GM12892 (cell line): ENCODE measurements at regions not wholly inside any gene's neighbourhood (a gene's known extent, or its start where the extent isn't known, plus 50 kb on each side); places are given as distances from the start of the nearest gene placed in this dataset.

ENCODE experiments used
- POLR2A ChIP-seq: IDR thresholded peaks from 2 replicates; pipeline ENCODE4 v1.6.1; 2011; ENCODE audit warnings: low read depth, low read length, control low read depth
- POLR2AphosphoS5 ChIP-seq: IDR thresholded peaks from 2 replicates; pipeline ENCODE4 v1.6.1; 2011; ENCODE audit warnings: low read depth, low read length, control low read depth
- TAF1 ChIP-seq: IDR thresholded peaks from 2 replicates; pipeline ENCODE4 v1.6.1; 2011; ENCODE audit warnings: low read depth, mild to moderate bottlenecking, control low read depth, low read length, borderline replicate concordance

- TF ChIP-seq POLR2A (no peak), POLR2AphosphoS5 (no peak), TAF1 (no peak)
Measured at GRCh38 chr10:125243532-125244253, 83.3 kb upstream of the CTBP2 start.
